ENCODE measurements at regions not wholly inside any gene's neighbourhood (a gene's known extent, or its start where the extent isn't known, plus 50 kb on each side); places are given as distances from the start of the nearest gene placed in this dataset.

DNA sequence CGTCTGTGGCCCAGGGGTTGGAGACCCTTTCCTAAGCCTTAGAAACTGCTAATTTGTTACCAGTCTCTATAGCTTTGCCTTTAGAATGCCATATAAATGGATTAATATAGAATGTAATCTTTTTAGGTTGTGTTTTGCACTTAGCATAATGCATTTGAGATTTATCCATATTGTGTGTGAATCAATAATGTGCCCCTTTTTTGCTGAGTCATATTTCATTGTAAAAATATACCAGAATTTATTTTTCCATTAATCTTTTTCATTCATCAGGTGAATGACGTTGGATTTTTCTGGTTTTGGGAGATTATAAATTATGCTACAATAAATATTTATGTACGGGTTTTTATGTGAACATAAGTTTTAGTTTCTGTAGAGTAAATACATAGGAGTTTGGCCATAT lies 478.8 kb upstream of the MAGEB18 start:
- no peaks in the 10 kb centered on the region for H3K36me3 ChIP-seq (ENCODE audit: control insufficient read depth, insufficient read depth, low read length)
- ChIA-PET CTCF (ENCODE audit: low intra/inter-chr PET ratio) (no interaction called here), POLR2A (no interaction called here)
- no peak overlapping the region for H3K27ac ChIP-seq (ENCODE audit: extremely low read depth, low read depth, low read length)
- no peak overlapping the region for H3K9ac ChIP-seq (ENCODE audit: insufficient read depth in 1 of 2, low read depth in 2 of 2, low read length in 2 of 2)
- DNase-seq (ENCODE audit: extremely low read depth in 1 of 4, low spot score in 3 of 4) (no peak), FAIRE-seq (no peak), ATAC-seq (no peak)
- in situ Hi-C loops (cut with MboI) (no loop called here), intact Hi-C loops (cut with micrococcal nuclease) (no loop called here)
- no peaks in the 10 kb centered on the region for H3K9me1 ChIP-seq (ENCODE audit: control insufficient read depth, insufficient read depth, low read length)
- no peaks in the 10 kb centered on the region for H3K27me3 ChIP-seq (ENCODE audit: control insufficient read depth in 2 of 2, insufficient read depth in 2 of 2, low read length in 2 of 2)
- H2AFZ ChIP-seq (ENCODE audit: low read depth, low read length): no peak overlapping the region
- no peaks in the 10 kb centered on the region for H3K4me1 ChIP-seq (replicated peaks in 1 of 2; ENCODE audit: control insufficient read depth in 2 of 2, insufficient read depth in 2 of 2, low read length in 2 of 2)
- H3K4me3 ChIP-seq: no peak overlapping the region
- H3K9me3 ChIP-seq (replicated peaks; ENCODE audit: control insufficient read depth, insufficient read depth, low read depth, low read length): no peaks in the 10 kb centered on the region
- no peaks in the 10 kb centered on the region for H4K20me1 ChIP-seq (replicated peaks; ENCODE audit: control insufficient read depth, insufficient read depth, low read length)
- no TSS peak for BruUV-seq (replicated peaks)
- no peaks in the 10 kb centered on the region for H3K79me2 ChIP-seq (ENCODE audit: control insufficient read depth, insufficient read depth, low read length)
- WGBS (ENCODE audit: insufficient coverage, low coverage, missing lambda C conversion rate): 0% methylated on average over 3 of the region's 3 CpGs
- TF ChIP-seq MYC (IDR thresholded peaks at IDR 0.05; ENCODE audit: low read depth, low read length) (no peak), MYC (CRISPR knock-in tag; IDR thresholded peaks at IDR 0.05; ENCODE audit: borderline replicate concordance, low read depth) (no peak), MAFG (tag; conservative IDR thresholded peaks at IDR 0.05) (peak; percentile 31; the same call in 1 of the 2 replicates)
- H3K4me2 ChIP-seq (ENCODE audit: insufficient read depth, low read length): no peak overlapping the region

GRCh38 chrX:25663701-25664100 lies 474.4 kb upstream of the MAGEB18 start:
- Histone ChIP-seq H3K4me3 (no peak overlapping the region), H3K4me2 (ENCODE audit: insufficient read depth, low read length) (no peak overlapping the region), H3K27me3 (ENCODE audit: control insufficient read depth in 2 of 2, insufficient read depth in 2 of 2, low read length in 2 of 2) (no peaks in the 10 kb centered on the region), H3K27ac (ENCODE audit: extremely low read depth, low read depth, low read length) (no peak overlapping the region), H4K20me1 (replicated peaks; ENCODE audit: control insufficient read depth, insufficient read depth, low read length) (no peaks in the 10 kb centered on the region), H3K79me2 (ENCODE audit: control insufficient read depth, insufficient read depth, low read length) (no peaks in the 10 kb centered on the region), H3K9me3 (replicated peaks; ENCODE audit: control insufficient read depth, insufficient read depth, low read depth, low read length) (no peaks in the 10 kb centered on the region), H3K36me3 (ENCODE audit: control insufficient read depth, insufficient read depth, low read length) (no peaks in the 10 kb centered on the region), H3K9me1 (ENCODE audit: control insufficient read depth, insufficient read depth, low read length) (no peaks in the 10 kb centered on the region), H2AFZ (ENCODE audit: low read depth, low read length) (no peak overlapping the region), H3K9ac (ENCODE audit: insufficient read depth in 1 of 2, low read depth in 2 of 2, low read length in 2 of 2) (no peak overlapping the region), H3K4me1 (replicated peaks in 1 of 2; ENCODE audit: control insufficient read depth in 2 of 2, insufficient read depth in 2 of 2, low read length in 2 of 2) (no peaks in the 10 kb centered on the region)
- ChIA-PET POLR2A (interaction anchor here (0.6 kb wide), 1 partner anchor 357 kb away, joined by 3 read pairs; no protein-coding TSS in a partner anchor), CTCF (ENCODE audit: low intra/inter-chr PET ratio) (no interaction called here)
- ATAC-seq (no peak), FAIRE-seq (no peak), DNase-seq (ENCODE audit: extremely low read depth in 1 of 4, low spot score in 3 of 4) (no peak)
- in situ Hi-C loops (cut with MboI): no loop called here
- no TSS peak for BruUV-seq (replicated peaks)
- 5% methylated on average over 3 of the region's 5 CpGs for WGBS (ENCODE audit: insufficient coverage, low coverage, missing lambda C conversion rate)
- intact Hi-C loops (cut with micrococcal nuclease): no loop called here
- TF ChIP-seq NCOR1 (IDR thresholded peaks at IDR 0.05) (no peak), MAX (CRISPR knock-in tag; IDR thresholded peaks at IDR 0.05) (no peak), XRCC5 (IDR thresholded peaks at IDR 0.05; ENCODE audit: low read depth, low read length) (no peak), MEF2D (tag; conservative IDR thresholded peaks at IDR 0.05; ENCODE audit: low read depth) (no peak), JUNB (CRISPR knock-in tag; conservative IDR thresholded peaks at IDR 0.05) (no peak), PHF8 (IDR thresholded peaks at IDR 0.05; ENCODE audit: borderline replicate concordance, low read length) (no peak), CHCHD3 (CRISPR knock-in tag; IDR thresholded peaks at IDR 0.05) (no peak), HNRNPL (IDR thresholded peaks at IDR 0.05; ENCODE audit: low read depth, low read length) (no peak), JUND (IDR thresholded peaks at IDR 0.05; ENCODE audit: borderline replicate concordance, low read depth, low read length) (no peak), JUND (tag; IDR thresholded peaks at IDR 0.05; ENCODE audit: borderline replicate concordance, low read depth, low read length) (no peak), ZSCAN29 (IDR thresholded peaks at IDR 0.05) (no peak)

All from K562 (cell line).